ENCODE measurements at regions not wholly inside any gene's neighbourhood (a gene's known extent, or its start where the extent isn't known, plus 50 kb on each side); places are given as distances from the start of the nearest gene placed in this dataset.

GRCh38 chr16:76900285-76901263, 290.4 kb upstream of the MON1B start:
- H3K4me1 ChIP-seq (ENCODE audit: control insufficient read depth, insufficient read depth, low read length): no peaks in the 10 kb centered on the region
- CTCF ChIA-PET: no interaction called here
- no peaks in the 10 kb centered on the region for H3K36me3 ChIP-seq (ENCODE audit: control insufficient read depth, insufficient read depth, low read length)
- H3K27ac ChIP-seq (ENCODE audit: low read length): no peak overlapping the region
- in situ Hi-C loops (cut with HindIII; ENCODE audit: low pct_unique_long_range_greater_than_20kb, low sequenced_read_pairs): no loop called here
- TF ChIP-seq POLR2AphosphoS5 (IDR thresholded peaks at IDR 0.05; ENCODE audit: low read depth, low read length) (no peak), TCF7L2 (IDR thresholded peaks at IDR 0.05; ENCODE audit: low read depth, low read length) (no peak), SIN3A (IDR thresholded peaks at IDR 0.05; ENCODE audit: borderline replicate concordance, insufficient read depth, low read depth, low read length) (no peak), CTCF (IDR thresholded peaks at IDR 0.05) (no peak), REST (IDR thresholded peaks at IDR 0.05; ENCODE audit: insufficient read depth in 1 of 2, low read depth in 2 of 2, low read length in 1 of 2) (no peak)
- POLR2A ChIA-PET: no interaction called here
- intact Hi-C loops (cut with micrococcal nuclease; ENCODE audit: unreplicated experiment): no loop called here
- BruUV-seq (replicated peaks): no TSS peak
- no peaks in the 10 kb centered on the region for H3K27me3 ChIP-seq (ENCODE audit: control insufficient read depth, insufficient read depth, low read length)
- H3K9me3 ChIP-seq (ENCODE audit: control insufficient read depth, insufficient read depth, low read depth, low read length): no peaks in the 10 kb centered on the region
- no peak for DNase-seq (ENCODE audit: low read depth, low spot score)
- no peak overlapping the region for H3K4me3 ChIP-seq (ENCODE audit: low read depth in 2 of 2, low read length in 2 of 2)
- no peak for ATAC-seq

- intact Hi-C loops (cut with micrococcal nuclease; ENCODE audit: unreplicated experiment): no loop called here
Measured at GRCh38 chr16:76906552-76906951, 284.4 kb upstream of the MON1B start.

More at GRCh38 chr16:76906552-76906951, 284.4 kb upstream of the MON1B start:
- no TSS peak for BruUV-seq (replicated peaks)
- CTCF ChIA-PET: no interaction called here
- Histone ChIP-seq H3K36me3 (ENCODE audit: control insufficient read depth, insufficient read depth, low read length) (no peaks in the 10 kb centered on the region), H3K27ac (ENCODE audit: low read length) (no peak overlapping the region), H3K27me3 (ENCODE audit: control insufficient read depth, insufficient read depth, low read length) (no peaks in the 10 kb centered on the region), H3K9me3 (ENCODE audit: control insufficient read depth, insufficient read depth, low read depth, low read length) (no peaks in the 10 kb centered on the region), H3K4me3 (ENCODE audit: low read depth in 2 of 2, low read length in 2 of 2) (no peak overlapping the region), H3K4me1 (ENCODE audit: control insufficient read depth, insufficient read depth, low read length) (no peaks in the 10 kb centered on the region)
- DNase-seq (ENCODE audit: low read depth, low spot score): no peak
- ATAC-seq: no peak
- in situ Hi-C loops (cut with HindIII; ENCODE audit: low pct_unique_long_range_greater_than_20kb, low sequenced_read_pairs): no loop called here
- POLR2A ChIA-PET: interaction anchor here (0.6 kb wide), 1 partner anchor 146 kb away, joined by 4 read pairs; no protein-coding TSS in a partner anchor
- no peak for TF ChIP-seq REST (IDR thresholded peaks at IDR 0.05; ENCODE audit: insufficient read depth in 1 of 2, low read depth in 2 of 2, low read length in 1 of 2)
- no peak for TF ChIP-seq CTCF (IDR thresholded peaks at IDR 0.05)
- TF ChIP-seq POLR2AphosphoS5 (IDR thresholded peaks at IDR 0.05; ENCODE audit: low read depth, low read length): no peak
- TF ChIP-seq SIN3A (IDR thresholded peaks at IDR 0.05; ENCODE audit: borderline replicate concordance, insufficient read depth, low read depth, low read length): no peak
- TF ChIP-seq TCF7L2 (IDR thresholded peaks at IDR 0.05; ENCODE audit: low read depth, low read length): no peak
